CD14-positive monocyte (primary cell): ENCODE measurements at regions not wholly inside any gene's neighbourhood (a gene's known extent, or its start where the extent isn't known, plus 50 kb on each side); places are given as distances from the start of the nearest gene placed in this dataset.

ENCODE experiments used
- DNase-seq, 3 donors: peaks; one replicate each; pipeline ENCODE4 v3.0.0-alpha.2; 2011 to 2022
- H2AFZ ChIP-seq: 2 replicates; pipeline ENCODE4 v1.6.0; 2012; ENCODE audit warnings: mild to moderate bottlenecking, low read depth, low read length, inconsistent platforms; ENCODE audit not compliant: insufficient read depth, poor library complexity, severe bottlenecking
- H3K27ac ChIP-seq, 2 donors: 1 replicate in 1 of 2; 2 replicates in 1 of 2; pipeline ENCODE4 v1.5.1; 2012 to 2013; ENCODE audit warnings: low read length in 2 of 2, control low read depth in 1 of 2, inconsistent platforms in 1 of 2, low read depth in 1 of 2, mild to moderate bottlenecking in 1 of 2
- H3K27me3 ChIP-seq, 2 donors: one replicate each; pipeline versions ENCODE4 v1.6.0 to v1.6.1; 2011 to 2013; ENCODE audit warnings: low read length in 2 of 2; ENCODE audit not compliant: control insufficient read depth in 2 of 2, insufficient read depth in 2 of 2
- H3K36me3 ChIP-seq, 2 donors: replicated peaks in 1 of 2; 1 replicate in 1 of 2; 2 replicates in 1 of 2; pipeline versions ENCODE4 v1.5.1 to v1.6.1; 2012 to 2013; ENCODE audit warnings: low read length in 2 of 2, control low read depth in 1 of 2, inconsistent platforms in 1 of 2, mild to moderate bottlenecking in 1 of 2; ENCODE audit not compliant: insufficient read depth in 2 of 2, control insufficient read depth in 1 of 2
- H3K4me1 ChIP-seq, 2 donors: 1 replicate in 1 of 2; 2 replicates in 1 of 2; pipeline versions ENCODE4 v1.5.1 to v1.6.1; 2012 to 2013; ENCODE audit warnings: low read length in 2 of 2, control low read depth in 1 of 2, inconsistent platforms in 1 of 2, mild to moderate bottlenecking in 1 of 2, moderate library complexity in 1 of 2; ENCODE audit not compliant: insufficient read depth in 2 of 2, control insufficient read depth in 1 of 2
- H3K4me2 ChIP-seq: replicated peaks from 2 replicates; pipeline ENCODE3; 2012; ENCODE audit warnings: low read length, moderate library complexity, mild to moderate bottlenecking; ENCODE audit not compliant: poor library complexity, severe bottlenecking; ENCODE audit errors: extremely low read depth
- H3K4me3 ChIP-seq, 3 experiments: fragments of 200-600 bp in 1 of 3; sonication (generic) in 1 of 3; replicated peaks in 1 of 3; 1 replicate in 2 of 3; 2 replicates in 1 of 3; pipeline ENCODE4 v1.5.1; 2011 to 2013; ENCODE audit warnings: low read length in 3 of 3, mild to moderate bottlenecking in 3 of 3, control low read depth in 2 of 3, low read depth in 2 of 3, inconsistent platforms in 1 of 3, moderate library complexity in 1 of 3
- H3K79me2 ChIP-seq: 2 replicates; pipeline ENCODE4 v1.6.0; 2012; ENCODE audit warnings: mild to moderate bottlenecking, control low read depth, inconsistent platforms, low read length, moderate library complexity; ENCODE audit not compliant: insufficient read depth
- H3K9ac ChIP-seq: 2 replicates; pipeline ENCODE4 v1.6.0; 2017; ENCODE audit warnings: low read length, mild to moderate bottlenecking; ENCODE audit not compliant: insufficient read depth, poor library complexity, severe bottlenecking
- H3K9me3 ChIP-seq, 2 donors: replicated peaks in 1 of 2; 1 replicate in 1 of 2; 2 replicates in 1 of 2; pipeline versions ENCODE4 v1.5.1 to v1.6.1; 2012 to 2013; ENCODE audit warnings: low read length in 2 of 2, control low read depth in 1 of 2; ENCODE audit not compliant: control insufficient read depth in 1 of 2, insufficient read depth in 1 of 2
- H4K20me1 ChIP-seq: 2 replicates; pipeline ENCODE4 v1.6.0; 2012; ENCODE audit warnings: mild to moderate bottlenecking, low read length, control low read depth, moderate library complexity; ENCODE audit not compliant: insufficient read depth
- H3K27ac Mint-ChIP-seq, 7 donors: one replicate each; pipeline ENCODE4 v1.8.0; 2020; ENCODE audit warnings: mild to moderate bottlenecking in 7 of 7, mixed read lengths in 7 of 7, moderate library complexity in 6 of 7, inconsistent platforms in 2 of 7
- H3K27me3 Mint-ChIP-seq, 3 donors: one replicate each; pipeline ENCODE4 v1.8.0; 2021 to 2022; ENCODE audit warnings: low read depth in 3 of 3, mild to moderate bottlenecking in 3 of 3, mixed read lengths in 3 of 3, moderate library complexity in 3 of 3, inconsistent platforms in 1 of 3
- H3K36me3 Mint-ChIP-seq, 2 donors: one replicate each; pipeline ENCODE4 v1.8.0; 2020; ENCODE audit warnings: mixed read lengths in 2 of 2, inconsistent platforms in 1 of 2, mild to moderate bottlenecking in 1 of 2
- H3K4me1 Mint-ChIP-seq: one replicate; pipeline ENCODE4 v1.8.0; 2020; ENCODE audit warnings: mild to moderate bottlenecking, mixed read lengths
- H3K4me3 Mint-ChIP-seq, 2 donors: one replicate each; pipeline ENCODE4 v1.8.0; 2020; ENCODE audit warnings: mild to moderate bottlenecking in 2 of 2, mixed read lengths in 2 of 2, moderate library complexity in 1 of 2
- H3K9me3 Mint-ChIP-seq, 7 donors: one replicate each; pipeline ENCODE4 v1.8.0; 2020 to 2022; ENCODE audit warnings: mixed read lengths in 7 of 7, mild to moderate bottlenecking in 6 of 7, moderate library complexity in 6 of 7, inconsistent platforms in 2 of 7
- CTCF ChIP-seq: fragments of 200-600 bp; IDR thresholded peaks from one replicate; pipeline ENCODE4 v1.8.0; 2022; ENCODE audit warnings: antibody characterized with exemption, mild to moderate bottlenecking
- WGBS: methylation state at CpG from one replicate; pipeline ENCODE4 v1.1.5; 2013; ENCODE audit warnings: missing lambda C conversion rate; ENCODE audit not compliant: insufficient coverage; 5-methylcytosine and 5-hydroxymethylcytosine counted together
- intact Hi-C, 2 donors: fragments of 100-400 bp; cut with micrococcal nuclease; formaldehyde crosslinking; loops; one replicate each; pipeline versions ENCODE4 v1.15.0 to v1.15.1; 2023

- intact Hi-C loops = no loop called here
These were observed 61.2 kb upstream of the ZNF716 start for GRCh38 chr7:57388761-57389160.

GRCh38 chr7:57398548-57398947 lies 51.4 kb upstream of the ZNF716 start:
- no peak overlapping the region for H2AFZ ChIP-seq
- no peak overlapping the region for H3K4me2 ChIP-seq
- WGBS = 93% methylated on average over 8 of the region's 14 CpGs
- Mint-ChIP-seq H3K27ac (no peak overlapping the region), H3K9me3 (peaks cover 16 to 75% (median 49%) of the 10 kb centered on the region in 7 donors), H3K4me1 (no peaks in the 10 kb centered on the region), H3K36me3 (no peaks in the 10 kb centered on the region), H3K27me3 (peaks cover 0 to 1% (median 0%) of the 10 kb centered on the region in 3 donors), H3K4me3 (no peak overlapping the region)
- H3K36me3 ChIP-seq = no peaks in the 10 kb centered on the region
- no peak overlapping the region for H3K9ac ChIP-seq
- H4K20me1 ChIP-seq = no peaks in the 10 kb centered on the region
- no peak for TF ChIP-seq CTCF
- peaks cover 78 to 82% of the 10 kb centered on the region in 2 donors for H3K9me3 ChIP-seq
- H3K27ac ChIP-seq = no peak overlapping the region
- no peaks in the 10 kb centered on the region for H3K4me1 ChIP-seq
- H3K4me3 ChIP-seq = no peak overlapping the region
- intact Hi-C loops = no loop called here
- H3K79me2 ChIP-seq = no peaks in the 10 kb centered on the region
- no peak for DNase-seq
- no peaks in the 10 kb centered on the region for H3K27me3 ChIP-seq

More at GRCh38 chr7:57388761-57389160, 61.2 kb upstream of the ZNF716 start:
- no peak overlapping the region for H3K4me3 ChIP-seq
- Mint-ChIP-seq H3K27me3 (peaks cover 0 to 3% (median 0%) of the 10 kb centered on the region in 3 donors), H3K4me1 (no peaks in the 10 kb centered on the region), H3K27ac (no peak overlapping the region), H3K36me3 (no peaks in the 10 kb centered on the region), H3K9me3 (peaks cover 33 to 80% (median 52%) of the 10 kb centered on the region in 7 donors), H3K4me3 (no peak overlapping the region)
- H3K9me3 ChIP-seq = peaks cover 86% of the 10 kb centered on the region in 2 donors
- no peaks in the 10 kb centered on the region for H4K20me1 ChIP-seq
- H2AFZ ChIP-seq = no peak overlapping the region
- H3K36me3 ChIP-seq = no peaks in the 10 kb centered on the region
- H3K27ac ChIP-seq = no peak overlapping the region
- no peaks in the 10 kb centered on the region for H3K4me1 ChIP-seq
- H3K27me3 ChIP-seq = no peaks in the 10 kb centered on the region
- WGBS = 76% methylated on average over 5 of the region's 7 CpGs
- no peak for DNase-seq
- no peak overlapping the region for H3K4me2 ChIP-seq
- no peak for TF ChIP-seq CTCF
- no peak overlapping the region for H3K9ac ChIP-seq
- no peaks in the 10 kb centered on the region for H3K79me2 ChIP-seq
